Endothelial cell of umbilical vein (primary cell): ENCODE measurements at regions not wholly inside any gene's neighbourhood (a gene's known extent, or its start where the extent isn't known, plus 50 kb on each side); places are given as distances from the start of the nearest gene placed in this dataset.

Experiments used
- BruUV-seq: library from RNA; stranded (reverse); fragments of 400-500 nt; replicated peaks from 2 replicates; lab custom pipeline; 2021; lab: Mats Ljungman, UMichigan
- CTCF ChIA-PET: fragments of 300-600, 350-600 bp; sonication (Branson Sonifier 250); formaldehyde crosslinking; loops from one replicate; lab custom pipeline; 2021; ENCODE audit warnings: antibody characterized with exemption, inconsistent platforms; lab: Charles Lee
- POLR2A ChIA-PET: fragments of 300-600, 350-600 bp; sonication (Branson Sonifier 250); formaldehyde crosslinking; loops from one replicate; lab custom pipeline; 2021; ENCODE audit warnings: antibody characterized with exemption, inconsistent platforms; lab: Charles Lee
- DNase-seq: peaks from one replicate; pipeline ENCODE4 v3.0.0-alpha.2; 2011; ENCODE audit warnings: low read depth, low spot score
- FAIRE-seq: peaks from 2 replicates; lab custom pipeline; 2011; peaks lifted over from hg19 to GRCh38; lab: Jason Lieb, UNC
- H2AFZ ChIP-seq: 2 replicates; pipeline ENCODE4 v1.6.0; 2012; ENCODE audit warnings: low read depth, low read length, control low read depth, inconsistent platforms
- H3K27ac ChIP-seq: 2 replicates; pipeline ENCODE4 v1.5.1; 2011; ENCODE audit warnings: low read depth, mild to moderate bottlenecking, control low read depth, low read length, moderate library complexity; ENCODE audit not compliant: insufficient read depth
- H3K27me3 ChIP-seq, 2 experiments: 2 replicates each; pipeline versions ENCODE4 v1.6.0 to v1.6.1; 2011; ENCODE audit warnings: low read length in 2 of 2, mixed read lengths in 1 of 2; ENCODE audit not compliant: control insufficient read depth in 2 of 2, insufficient read depth in 2 of 2
- H3K36me3 ChIP-seq, 2 experiments: 2 replicates in 1 of 2; 3 replicates in 1 of 2; pipeline ENCODE4 v1.5.1; 2011; ENCODE audit warnings: low read length in 2 of 2, mild to moderate bottlenecking in 1 of 2, moderate library complexity in 1 of 2; ENCODE audit not compliant: control insufficient read depth in 2 of 2, insufficient read depth in 2 of 2; ENCODE audit errors: extremely low read depth in 1 of 2
- H3K4me1 ChIP-seq: 3 replicates; pipeline ENCODE4 v1.5.1; 2011; ENCODE audit warnings: mild to moderate bottlenecking, low read length; ENCODE audit not compliant: control insufficient read depth, insufficient read depth; ENCODE audit errors: extremely low read depth
- H3K4me2 ChIP-seq: 2 replicates; pipeline ENCODE4 v1.6.1; 2011; ENCODE audit warnings: low read length, control low read depth, mixed read lengths; ENCODE audit not compliant: insufficient read depth
- H3K4me3 ChIP-seq, 3 experiments: fragments of 200-600 bp in 1 of 3; sonication (generic), shearing (Covaris generic) in 1 of 3; replicated peaks in 1 of 3; 2 replicates each; pipeline ENCODE4 v1.5.1; 2011 to 2016; ENCODE audit warnings: control low read depth in 3 of 3, low read length in 3 of 3, mild to moderate bottlenecking in 2 of 3, inconsistent platforms in 1 of 3, low read depth in 1 of 3, moderate library complexity in 1 of 3; ENCODE audit not compliant: insufficient read depth in 1 of 3
- H3K79me2 ChIP-seq: 2 replicates; pipeline ENCODE4 v1.6.0; 2012; ENCODE audit warnings: low read length, inconsistent platforms; ENCODE audit not compliant: control insufficient read depth, insufficient read depth
- H3K9ac ChIP-seq: replicated peaks from 2 replicates; pipeline ENCODE3; 2011; ENCODE audit warnings: low read length, control low read depth; ENCODE audit not compliant: insufficient read depth; ENCODE audit errors: extremely low read depth
- H3K9me1 ChIP-seq: replicated peaks from 3 replicates; pipeline ENCODE4 v1.6.0; 2011; ENCODE audit warnings: mild to moderate bottlenecking, low read length; ENCODE audit not compliant: control insufficient read depth, insufficient read depth; ENCODE audit errors: extremely low read depth
- H3K9me3 ChIP-seq: replicated peaks from 2 replicates; pipeline ENCODE4 v1.5.1; 2012; ENCODE audit warnings: low read length, inconsistent platforms; ENCODE audit not compliant: control insufficient read depth, insufficient read depth
- H4K20me1 ChIP-seq: replicated peaks from 2 replicates; pipeline ENCODE3; 2011; ENCODE audit warnings: mild to moderate bottlenecking, low read length; ENCODE audit not compliant: control insufficient read depth, insufficient read depth; ENCODE audit errors: extremely low read depth
- EZH2 ChIP-seq: IDR thresholded peaks from 2 replicates; pipeline ENCODE4 v1.6.1; 2012; ENCODE audit warnings: borderline replicate concordance, low read depth, mild to moderate bottlenecking, moderate library complexity, low read length, inconsistent platforms; ENCODE audit not compliant: severe bottlenecking
- FOS ChIP-seq: IDR thresholded peaks from 2 replicates; pipeline ENCODE4 v1.6.1; 2011; ENCODE audit warnings: mild to moderate bottlenecking, low read length, moderate library complexity, borderline replicate concordance; ENCODE audit not compliant: insufficient read depth
- GATA2 ChIP-seq: IDR thresholded peaks from 2 replicates; pipeline ENCODE4 v1.7.0; 2011; ENCODE audit warnings: low read depth, mild to moderate bottlenecking, moderate library complexity, mixed read lengths, low read length; ENCODE audit not compliant: insufficient read length, insufficient read depth
- JUN ChIP-seq: IDR thresholded peaks from 2 replicates; pipeline ENCODE4 v1.6.1; 2011; ENCODE audit warnings: borderline replicate concordance, low read depth; ENCODE audit not compliant: insufficient read length, insufficient read depth
- MYC ChIP-seq: IDR thresholded peaks from one replicate; pipeline ENCODE4 v1.6.1; 2011; ENCODE audit warnings: mild to moderate bottlenecking, low read depth, low read length
- POLR2A ChIP-seq: IDR thresholded peaks from 2 replicates; pipeline ENCODE4 v1.6.1; 2012; ENCODE audit warnings: low read depth, mild to moderate bottlenecking, control low read depth, low read length
- POLR2AphosphoS5 ChIP-seq: IDR thresholded peaks from 2 replicates; pipeline ENCODE4 v1.6.1; 2012; ENCODE audit warnings: low read depth, mild to moderate bottlenecking, control low read depth, low read length, moderate library complexity; ENCODE audit not compliant: insufficient read depth
- dilution Hi-C: fragments of 300-500 bp; cut with MboI; formaldehyde crosslinking; loops from one replicate; pipeline ENCODE4 v1.15.0; 2019; ENCODE audit warnings: low sequenced_read_pairs; ENCODE audit not compliant: extremely low pct_ligation_motif_present
- intact Hi-C: fragments of 100-400 bp; cut with micrococcal nuclease; formaldehyde crosslinking; loops from one replicate; pipeline ENCODE4 v1.10.0; 2022
- TF ChIP-seq, protein P1 (sequence below): IDR thresholded peaks from 2 replicates; pipeline ENCODE4 v1.6.1; 2011; ENCODE audit not compliant: insufficient read depth, insufficient read length
- TF ChIP-seq, protein P2 (sequence below), 2 donors: IDR thresholded peaks; 1 replicate in 1 of 2; 2 replicates in 1 of 2; pipeline ENCODE4 v1.5.1; 2011; ENCODE audit warnings: low read length in 2 of 2, mild to moderate bottlenecking in 2 of 2, moderate library complexity in 2 of 2, control low read depth in 1 of 2, inconsistent platforms in 1 of 2, low read depth in 1 of 2; ENCODE audit not compliant: insufficient read depth in 1 of 2; ENCODE audit errors: extremely low read depth in 1 of 2

DNA sequence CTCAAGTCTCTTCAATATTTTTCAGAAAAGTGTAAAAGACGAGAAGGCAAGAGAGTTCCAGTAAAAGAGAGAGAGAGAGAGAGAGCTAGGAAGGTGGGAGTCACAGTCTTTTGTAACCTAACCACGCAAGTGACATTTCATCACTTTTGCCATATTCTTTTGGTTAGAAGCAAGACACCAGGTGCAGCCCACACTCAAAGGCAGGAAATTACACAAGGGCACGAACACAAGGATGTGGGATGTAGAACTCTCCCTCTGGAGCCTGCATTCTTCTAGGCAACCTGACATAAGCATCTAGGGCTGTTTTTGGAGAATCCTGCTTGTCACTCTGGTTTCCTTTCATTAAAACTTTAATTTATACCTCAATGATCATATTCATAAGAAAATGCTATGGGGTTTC lies 1213.1 kb downstream of the DNAJB9 start:
- no peak for FAIRE-seq
- no peaks in the 10 kb centered on the region for H3K79me2 ChIP-seq
- TF ChIP-seq JUN = no peak
- TF ChIP-seq, protein P1, sequence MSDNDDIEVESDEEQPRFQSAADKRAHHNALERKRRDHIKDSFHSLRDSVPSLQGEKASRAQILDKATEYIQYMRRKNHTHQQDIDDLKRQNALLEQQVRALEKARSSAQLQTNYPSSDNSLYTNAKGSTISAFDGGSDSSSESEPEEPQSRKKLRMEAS = no peak
- TF ChIP-seq FOS = no peak
- TF ChIP-seq POLR2AphosphoS5 = no peak
- TF ChIP-seq, protein P2, sequence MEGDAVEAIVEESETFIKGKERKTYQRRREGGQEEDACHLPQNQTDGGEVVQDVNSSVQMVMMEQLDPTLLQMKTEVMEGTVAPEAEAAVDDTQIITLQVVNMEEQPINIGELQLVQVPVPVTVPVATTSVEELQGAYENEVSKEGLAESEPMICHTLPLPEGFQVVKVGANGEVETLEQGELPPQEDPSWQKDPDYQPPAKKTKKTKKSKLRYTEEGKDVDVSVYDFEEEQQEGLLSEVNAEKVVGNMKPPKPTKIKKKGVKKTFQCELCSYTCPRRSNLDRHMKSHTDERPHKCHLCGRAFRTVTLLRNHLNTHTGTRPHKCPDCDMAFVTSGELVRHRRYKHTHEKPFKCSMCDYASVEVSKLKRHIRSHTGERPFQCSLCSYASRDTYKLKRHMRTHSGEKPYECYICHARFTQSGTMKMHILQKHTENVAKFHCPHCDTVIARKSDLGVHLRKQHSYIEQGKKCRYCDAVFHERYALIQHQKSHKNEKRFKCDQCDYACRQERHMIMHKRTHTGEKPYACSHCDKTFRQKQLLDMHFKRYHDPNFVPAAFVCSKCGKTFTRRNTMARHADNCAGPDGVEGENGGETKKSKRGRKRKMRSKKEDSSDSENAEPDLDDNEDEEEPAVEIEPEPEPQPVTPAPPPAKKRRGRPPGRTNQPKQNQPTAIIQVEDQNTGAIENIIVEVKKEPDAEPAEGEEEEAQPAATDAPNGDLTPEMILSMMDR (IDR thresholded peaks at IDR 0.05; ENCODE audit: extremely low read depth in 1 of 2, insufficient read depth in 1 of 2, low read depth in 1 of 2, low read length in 2 of 2) = no peak
- no peak for TF ChIP-seq POLR2A
- TF ChIP-seq MYC = no peak
- TF ChIP-seq GATA2 = no peak
- no peak for TF ChIP-seq EZH2
- no peak overlapping the region for H2AFZ ChIP-seq
- H3K36me3 ChIP-seq = no peaks in the 10 kb centered on the region
- no peaks in the 10 kb centered on the region for H3K9me1 ChIP-seq
- H4K20me1 ChIP-seq = no peaks in the 10 kb centered on the region
- dilution Hi-C loops = no loop called here
- no TSS peak for BruUV-seq
- ChIA-PET CTCF (no interaction called here), POLR2A (no interaction called here)
- no peaks in the 10 kb centered on the region for H3K27me3 ChIP-seq
- H3K9ac ChIP-seq = no peak overlapping the region
- H3K4me3 ChIP-seq = no peak overlapping the region
- intact Hi-C loops = no loop called here
- no peak for DNase-seq
- no peaks in the 10 kb centered on the region for H3K4me1 ChIP-seq
- H3K4me2 ChIP-seq = no peak overlapping the region
- H3K27ac ChIP-seq = no peak overlapping the region
- no peaks in the 10 kb centered on the region for H3K9me3 ChIP-seq
